ENCODE measurements at regions not wholly inside any gene's neighbourhood (a gene's known extent, or its start where the extent isn't known, plus 50 kb on each side); places are given as distances from the start of the nearest gene placed in this dataset.
A peak's percentile ranks its signal among the peaks of the same experiment; 100 is the strongest.
"Not testable (repeated sequence)": the region's sequence is repeated elsewhere in the genome, so short reads cannot be mapped to it uniquely, and the experiment has no call there.

DNA sequence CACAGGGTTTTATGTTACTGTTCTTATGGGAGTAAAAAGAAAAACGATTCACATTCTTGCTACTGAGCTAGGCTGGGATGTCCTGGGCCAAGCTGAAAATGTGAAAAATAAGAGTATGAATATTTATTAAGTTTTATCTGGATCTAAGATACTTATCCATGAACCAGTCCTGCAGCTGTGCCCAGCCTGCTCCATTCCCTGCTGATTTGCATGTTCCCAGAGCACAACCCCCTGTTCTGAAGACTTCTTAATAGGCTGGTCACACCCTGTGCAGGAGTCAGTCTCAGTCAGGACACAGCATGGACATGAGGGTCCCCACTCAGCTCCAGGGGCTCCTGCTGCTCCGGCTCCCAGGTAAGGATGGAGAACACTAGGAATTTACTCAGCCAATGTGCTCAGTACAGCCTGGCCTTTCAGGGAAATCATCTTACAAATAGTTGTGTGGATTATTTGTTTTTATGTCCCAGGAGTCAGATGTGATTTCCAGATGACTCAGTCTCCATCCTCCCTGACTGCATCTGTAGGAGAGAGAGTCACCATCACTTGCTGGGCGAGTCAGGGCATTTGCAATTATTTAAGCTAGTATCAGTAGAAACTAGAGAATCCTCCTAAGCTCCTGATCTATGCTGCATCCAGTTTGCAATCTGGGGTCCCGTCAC lies 1319.1 kb downstream of the RPIA start:
- intact Hi-C loops (cut with DNase I); DNase-seq (ENCODE audit: low spot score): not testable (repeated sequence)

GRCh38 chr2:90011101-90011443 lies 1319.6 kb downstream of the RPIA start:
- DNase-seq (ENCODE audit: low spot score); intact Hi-C loops (cut with DNase I): not testable (repeated sequence)

GRCh38 chr2:90019908-90020307 lies 1328.4 kb downstream of the RPIA start:
- intact Hi-C loops (cut with DNase I); DNase-seq (ENCODE audit: low spot score): not testable (repeated sequence)

DNA sequence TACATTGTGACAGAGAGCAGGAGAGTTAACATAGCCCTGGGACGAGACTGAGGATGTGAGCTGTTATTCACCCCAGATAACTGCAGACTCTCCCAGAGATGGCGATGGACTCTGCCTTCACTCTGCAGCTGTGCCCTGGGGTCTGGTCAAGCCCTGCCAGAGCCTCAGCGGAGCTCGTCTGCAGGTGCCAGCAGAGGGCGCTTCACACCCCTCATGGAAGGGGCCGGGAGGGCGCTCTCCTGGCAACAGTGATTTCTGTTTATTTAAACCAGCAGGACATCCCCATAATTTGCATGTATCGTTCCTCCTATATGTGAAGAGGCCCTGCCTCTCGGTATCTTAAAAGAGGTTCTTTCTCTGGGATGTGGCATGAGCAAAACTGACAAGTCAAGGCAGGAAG lies 1329.8 kb downstream of the RPIA start:
- intact Hi-C loops (cut with DNase I); DNase-seq (ENCODE audit: low spot score): not testable (repeated sequence)

- intact Hi-C loops (cut with DNase I); DNase-seq (ENCODE audit: low spot score): not testable (repeated sequence)
Measured at GRCh38 chr2:90027231-90027643, 1335.8 kb downstream of the RPIA start.

DNA sequence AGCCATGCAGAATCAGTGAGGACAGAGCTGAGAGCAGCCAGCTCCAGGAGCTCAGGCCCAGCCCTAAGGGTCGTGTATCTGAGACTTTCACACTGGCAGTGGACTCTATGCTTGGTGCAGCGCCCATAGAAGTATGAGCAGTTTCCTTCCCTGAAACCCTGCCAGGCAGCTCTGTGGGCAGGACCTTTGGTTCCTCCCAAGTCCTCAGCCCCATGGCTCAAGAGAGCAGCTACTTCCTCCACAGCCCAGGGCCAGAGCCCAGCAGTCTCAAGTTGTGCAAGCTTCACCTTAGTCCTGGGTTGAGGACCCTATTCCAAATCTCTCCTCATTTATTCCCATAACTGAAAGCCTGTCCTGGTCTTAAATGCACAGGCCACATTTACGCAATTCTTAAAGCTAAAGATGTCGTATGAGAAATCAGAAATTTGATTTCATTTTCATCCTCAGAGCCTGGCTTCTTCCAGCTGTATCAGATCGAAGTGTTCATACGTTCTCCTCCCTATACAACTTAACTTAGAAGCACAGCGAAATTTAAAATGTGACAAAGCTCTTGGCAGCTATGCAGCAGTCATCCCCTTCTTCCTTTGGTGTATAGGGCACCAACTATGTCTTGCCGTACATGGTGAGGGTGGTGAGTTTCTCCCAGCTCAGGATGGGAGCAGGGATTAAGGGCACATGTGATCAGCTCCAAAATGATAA lies 1337.1 kb downstream of the RPIA start:
- peak; percentile 80 for DNase-seq (ENCODE audit: low spot score)
- intact Hi-C loops (cut with DNase I): not testable (repeated sequence)

DNA sequence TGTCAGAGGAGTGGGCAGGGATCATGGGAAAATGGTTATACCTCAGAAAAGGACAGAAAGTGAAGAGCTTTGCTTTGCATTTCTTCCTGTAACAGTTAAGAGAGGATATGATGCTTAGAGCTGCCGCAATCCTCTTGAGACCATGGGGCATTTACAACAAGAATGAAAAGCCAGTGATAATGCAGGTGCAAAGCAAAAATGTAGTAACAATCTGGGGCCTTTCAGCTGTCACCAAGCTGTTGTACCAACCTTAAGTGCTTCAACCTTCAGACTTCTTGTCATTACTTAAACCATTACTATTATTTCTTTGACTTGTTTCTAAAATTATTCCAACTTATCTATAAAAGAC lies 1337.6 kb downstream of the RPIA start:
- intact Hi-C loops (cut with DNase I); DNase-seq (ENCODE audit: low spot score): not testable (repeated sequence)

GRCh38 chr2:90032269-90032668 lies 1340.8 kb downstream of the RPIA start:
- DNase-seq (ENCODE audit: low spot score); intact Hi-C loops (cut with DNase I): not testable (repeated sequence)

GRCh38 chr2:90036335-90036734 lies 1344.9 kb downstream of the RPIA start:
- intact Hi-C loops (cut with DNase I); DNase-seq (ENCODE audit: low spot score): not testable (repeated sequence)

DNA sequence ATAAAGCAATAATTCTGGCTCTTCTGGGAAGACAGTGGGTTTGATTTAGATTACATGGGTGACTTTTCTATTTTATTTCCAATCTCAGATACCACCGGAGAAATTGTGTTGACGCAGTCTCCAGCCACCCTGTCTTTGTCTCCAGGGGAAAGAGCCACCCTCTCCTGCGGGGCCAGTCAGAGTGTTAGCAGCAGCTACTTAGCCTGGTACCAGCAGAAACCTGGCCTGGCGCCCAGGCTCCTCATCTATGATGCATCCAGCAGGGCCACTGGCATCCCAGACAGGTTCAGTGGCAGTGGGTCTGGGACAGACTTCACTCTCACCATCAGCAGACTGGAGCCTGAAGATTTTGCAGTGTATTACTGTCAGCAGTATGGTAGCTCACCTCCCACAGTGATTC lies 1347.6 kb downstream of the RPIA start:
- DNase-seq (ENCODE audit: low spot score); intact Hi-C loops (cut with DNase I): not testable (repeated sequence)

DNA sequence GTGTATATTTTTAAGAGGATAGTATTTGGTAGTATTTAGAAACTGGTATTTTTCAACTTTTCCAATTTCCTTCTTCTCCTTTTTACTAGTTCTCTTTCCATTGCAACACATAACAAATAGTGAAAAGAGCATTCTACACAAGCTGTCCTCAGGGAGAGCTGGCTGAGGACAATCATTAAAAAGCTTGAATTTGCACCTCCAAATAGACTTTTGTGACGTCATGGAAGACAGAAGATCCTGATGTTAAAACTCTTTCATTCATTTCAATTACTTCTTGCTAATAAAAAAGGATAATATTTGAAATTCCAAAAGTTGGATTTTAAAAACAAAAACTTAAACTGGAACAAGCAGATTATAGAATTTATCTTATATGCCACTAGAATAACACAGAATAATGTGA lies 1356.3 kb downstream of the RPIA start:
- DNase-seq (ENCODE audit: low spot score); intact Hi-C loops (cut with DNase I): not testable (repeated sequence)

GRCh38 chr2:90052113-90052631 lies 1360.7 kb downstream of the RPIA start:
- intact Hi-C loops (cut with DNase I); DNase-seq (ENCODE audit: low spot score): not testable (repeated sequence)

DNA sequence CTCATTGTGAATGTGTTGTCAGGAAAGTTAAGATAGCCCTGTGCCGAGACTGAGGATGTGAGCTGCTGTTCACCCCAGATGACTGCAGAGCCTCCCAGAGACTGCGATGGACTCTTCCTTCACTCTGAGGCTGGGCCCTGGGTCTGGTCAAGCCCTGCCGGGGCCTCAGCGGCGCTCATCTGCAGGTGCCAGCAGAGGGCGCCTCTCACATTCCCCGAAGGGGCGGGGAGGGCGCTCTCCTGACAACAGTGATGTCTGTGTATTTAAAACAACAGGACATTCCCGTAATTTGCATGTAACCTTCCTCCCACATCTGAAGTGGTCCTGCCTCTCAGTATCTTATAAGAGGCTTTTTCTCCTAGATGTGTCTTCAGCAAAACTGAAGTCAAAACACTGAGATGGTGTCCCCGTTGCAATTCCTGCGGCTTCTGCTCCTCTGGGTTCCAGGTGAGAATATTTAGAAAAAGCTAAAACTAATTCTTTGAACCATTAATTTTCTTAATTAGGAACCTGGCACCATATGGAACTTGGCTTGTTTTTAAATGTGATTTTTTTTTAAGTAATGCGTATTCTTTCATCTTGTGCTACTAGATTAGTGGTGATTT lies 1377.9 kb downstream of the RPIA start:
- peak; percentile 79 for DNase-seq (ENCODE audit: low spot score)
- intact Hi-C loops (cut with DNase I): no loop called here

GRCh38 chr2:90076311-90076710 lies 1384.8 kb downstream of the RPIA start:
- intact Hi-C loops (cut with DNase I): no loop called here
- no peak for DNase-seq (ENCODE audit: low spot score)

- intact Hi-C loops (cut with DNase I): no loop called here
- no peak for DNase-seq (ENCODE audit: low spot score)
Measured at GRCh38 chr2:90077948-90078347, 1386.5 kb downstream of the RPIA start.

- no peak for DNase-seq (ENCODE audit: low spot score)
- intact Hi-C loops (cut with DNase I): no loop called here
Measured at GRCh38 chr2:90079374-90079773, 1387.9 kb downstream of the RPIA start.

- intact Hi-C loops (cut with DNase I); DNase-seq (ENCODE audit: low spot score): not testable (repeated sequence)
Measured at GRCh38 chr2:90087792-90088191, 1396.3 kb downstream of the RPIA start.

- DNase-seq (ENCODE audit: low spot score); intact Hi-C loops (cut with DNase I): not testable (repeated sequence)
Measured at GRCh38 chr2:90093571-90094270, 1402.2 kb downstream of the RPIA start.

DNA sequence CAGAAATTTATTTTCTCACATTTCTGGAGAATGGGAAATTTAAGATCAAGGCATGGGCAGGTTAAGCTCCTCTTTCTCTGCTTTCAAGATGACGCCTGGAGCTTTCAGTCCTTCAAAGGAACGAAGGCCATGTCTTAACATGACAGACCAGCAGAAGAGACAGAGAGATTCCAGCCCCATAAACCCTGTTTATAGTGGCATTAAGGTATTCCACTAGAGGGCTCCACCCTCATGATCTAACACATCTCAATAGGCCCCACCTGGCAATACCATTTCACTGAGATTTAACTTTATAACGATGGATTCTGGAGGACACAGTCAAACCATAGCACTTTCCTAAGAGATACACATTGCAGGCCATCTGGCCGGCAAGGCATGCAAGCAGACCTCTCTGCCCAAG lies 1406.1 kb downstream of the RPIA start:
- DNase-seq (ENCODE audit: low spot score); intact Hi-C loops (cut with DNase I): not testable (repeated sequence)

DNA sequence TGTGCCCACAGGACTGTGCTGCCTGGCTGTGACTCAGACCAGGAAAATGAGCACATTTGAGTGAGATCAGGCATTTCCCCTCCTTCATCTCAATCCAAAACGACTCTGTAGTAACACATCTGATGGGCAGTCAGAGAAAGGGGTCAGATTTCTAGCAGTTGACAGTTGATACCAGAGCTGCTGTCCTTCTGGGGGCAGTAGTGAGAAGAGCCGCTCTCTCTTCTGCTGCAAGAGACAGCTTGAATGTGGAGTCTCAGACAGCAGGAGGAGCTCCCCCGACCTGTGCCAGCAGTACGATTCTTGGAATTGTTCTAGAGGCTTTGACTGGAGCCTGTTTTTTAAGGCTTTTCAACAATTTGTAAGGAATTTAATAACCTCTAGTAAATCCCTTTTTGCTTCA lies 1413.7 kb downstream of the RPIA start:
- intact Hi-C loops (cut with DNase I); DNase-seq (ENCODE audit: low spot score): not testable (repeated sequence)

All from posterior vena cava (tissue), 2 donors.